Esophagus muscularis mucosa (tissue), 4 donors: ENCODE measurements at regions not wholly inside any gene's neighbourhood (a gene's known extent, or its start where the extent isn't known, plus 50 kb on each side); places are given as distances from the start of the nearest gene placed in this dataset.

Experiments used
- DNase-seq: peaks from one replicate; pipeline ENCODE4 v3.0.0-alpha.2; 2017; ENCODE audit errors: extremely low spot score
- H3K27ac ChIP-seq, 4 donors: fragments of 200-600 bp; sonication (generic); replicated peaks in 1 of 4; 1 replicate in 3 of 4; 2 replicates in 1 of 4; pipeline ENCODE4 v1.5.1; 2016 to 2019; ENCODE audit warnings: mild to moderate bottlenecking in 1 of 4
- H3K27me3 ChIP-seq, 4 donors: fragments of 200-600 bp; sonication (generic); one replicate each; pipeline versions ENCODE4 v1.5.1 to v1.6.0; 2016 to 2019
- H3K36me3 ChIP-seq, 4 donors: fragments of 200-600 bp; sonication (generic); one replicate each; pipeline ENCODE4 v1.5.1; 2016 to 2019
- H3K4me1 ChIP-seq, 4 donors: fragments of 200-600 bp; sonication (generic); one replicate each; pipeline ENCODE4 v1.5.1; 2016 to 2019
- H3K4me3 ChIP-seq, 4 donors: fragments of 200-600 bp; sonication (generic); 1 replicate in 2 of 4; 2 replicates in 2 of 4; pipeline ENCODE4 v1.5.1; 2016 to 2019; ENCODE audit warnings: mild to moderate bottlenecking in 4 of 4, moderate library complexity in 1 of 4
- H3K9me3 ChIP-seq, 4 donors: fragments of 200-600 bp; sonication (generic); 1 replicate in 3 of 4; 2 replicates in 1 of 4; pipeline ENCODE4 v1.5.1; 2016 to 2019
- EP300 ChIP-seq: sonication (generic); formaldehyde crosslinking; IDR thresholded peaks from one replicate; pipeline ENCODE4 v1.6.1; 2017; ENCODE audit warnings: antibody characterized with exemption
- POLR2A ChIP-seq: fragments of 450-650 bp; IDR thresholded peaks from one replicate; pipeline ENCODE4 v1.6.1; 2017; ENCODE audit warnings: antibody characterized with exemption, moderate library complexity, mild to moderate bottlenecking, low read depth
- POLR2AphosphoS5 ChIP-seq, 2 donors: sonication (generic); formaldehyde crosslinking; IDR thresholded peaks; one replicate each; pipeline ENCODE4 v1.6.1; 2017; ENCODE audit warnings: antibody characterized with exemption in 2 of 2
- WGBS: methylation state at CpG from one replicate; pipeline ENCODE4 v1.1.5; 2018; 5-methylcytosine and 5-hydroxymethylcytosine counted together
- intact Hi-C: fragments of 100-400 bp; cut with DNase I; formaldehyde crosslinking; loops from one replicate; pipeline ENCODE4 v1.15.1; 2023
- TF ChIP-seq, protein P1 (sequence below), 3 experiments: fragments of 200-600 bp in 2 of 3; fragments of 450-650 bp in 1 of 3; sonication (generic) in 2 of 3; IDR thresholded peaks; one replicate each; pipeline ENCODE4 v1.5.1; 2017 to 2019; ENCODE audit warnings: antibody characterized with exemption in 3 of 3, mild to moderate bottlenecking in 2 of 3, moderate library complexity in 1 of 3

GRCh38 chr1:87791931-87792740, 463.5 kb downstream of the LMO4 start:
- no peak for DNase-seq
- Histone ChIP-seq H3K36me3 (no peaks in the 10 kb centered on the region), H3K27me3 (no peaks in the 10 kb centered on the region), H3K27ac (no peak overlapping the region), H3K4me1 (peaks cover 0 to 8% (median 0%) of the 10 kb centered on the region in 4 donors), H3K9me3 (no peaks in the 10 kb centered on the region), H3K4me3 (no peak overlapping the region)
- WGBS: 92% methylated on average over 3 of the region's 3 CpGs
- TF ChIP-seq EP300: no peak
- TF ChIP-seq, protein P1, sequence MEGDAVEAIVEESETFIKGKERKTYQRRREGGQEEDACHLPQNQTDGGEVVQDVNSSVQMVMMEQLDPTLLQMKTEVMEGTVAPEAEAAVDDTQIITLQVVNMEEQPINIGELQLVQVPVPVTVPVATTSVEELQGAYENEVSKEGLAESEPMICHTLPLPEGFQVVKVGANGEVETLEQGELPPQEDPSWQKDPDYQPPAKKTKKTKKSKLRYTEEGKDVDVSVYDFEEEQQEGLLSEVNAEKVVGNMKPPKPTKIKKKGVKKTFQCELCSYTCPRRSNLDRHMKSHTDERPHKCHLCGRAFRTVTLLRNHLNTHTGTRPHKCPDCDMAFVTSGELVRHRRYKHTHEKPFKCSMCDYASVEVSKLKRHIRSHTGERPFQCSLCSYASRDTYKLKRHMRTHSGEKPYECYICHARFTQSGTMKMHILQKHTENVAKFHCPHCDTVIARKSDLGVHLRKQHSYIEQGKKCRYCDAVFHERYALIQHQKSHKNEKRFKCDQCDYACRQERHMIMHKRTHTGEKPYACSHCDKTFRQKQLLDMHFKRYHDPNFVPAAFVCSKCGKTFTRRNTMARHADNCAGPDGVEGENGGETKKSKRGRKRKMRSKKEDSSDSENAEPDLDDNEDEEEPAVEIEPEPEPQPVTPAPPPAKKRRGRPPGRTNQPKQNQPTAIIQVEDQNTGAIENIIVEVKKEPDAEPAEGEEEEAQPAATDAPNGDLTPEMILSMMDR (IDR thresholded peaks at IDR 0.05): no peak
- no peak for TF ChIP-seq POLR2A
- no peak for TF ChIP-seq POLR2AphosphoS5 (IDR thresholded peaks at IDR 0.05)
- intact Hi-C loops: no loop called here

- TF ChIP-seq EP300: no peak
- TF ChIP-seq POLR2A: no peak
- TF ChIP-seq, protein P1 (IDR thresholded peaks at IDR 0.05): no peak
- no peak for TF ChIP-seq POLR2AphosphoS5 (IDR thresholded peaks at IDR 0.05)
- H3K4me3 ChIP-seq: no peak overlapping the region
- peaks cover 0 to 8% (median 0%) of the 10 kb centered on the region in 4 donors for H3K4me1 ChIP-seq
- no peak overlapping the region for H3K27ac ChIP-seq
- WGBS: 71% methylated on average over 8 of the region's 8 CpGs
- no peaks in the 10 kb centered on the region for H3K9me3 ChIP-seq
- intact Hi-C loops: no loop called here
- no peaks in the 10 kb centered on the region for H3K36me3 ChIP-seq
- no peaks in the 10 kb centered on the region for H3K27me3 ChIP-seq
- DNase-seq: no peak
Observed at GRCh38 chr1:87794788-87795614, 466.3 kb downstream of the LMO4 start.

DNA sequence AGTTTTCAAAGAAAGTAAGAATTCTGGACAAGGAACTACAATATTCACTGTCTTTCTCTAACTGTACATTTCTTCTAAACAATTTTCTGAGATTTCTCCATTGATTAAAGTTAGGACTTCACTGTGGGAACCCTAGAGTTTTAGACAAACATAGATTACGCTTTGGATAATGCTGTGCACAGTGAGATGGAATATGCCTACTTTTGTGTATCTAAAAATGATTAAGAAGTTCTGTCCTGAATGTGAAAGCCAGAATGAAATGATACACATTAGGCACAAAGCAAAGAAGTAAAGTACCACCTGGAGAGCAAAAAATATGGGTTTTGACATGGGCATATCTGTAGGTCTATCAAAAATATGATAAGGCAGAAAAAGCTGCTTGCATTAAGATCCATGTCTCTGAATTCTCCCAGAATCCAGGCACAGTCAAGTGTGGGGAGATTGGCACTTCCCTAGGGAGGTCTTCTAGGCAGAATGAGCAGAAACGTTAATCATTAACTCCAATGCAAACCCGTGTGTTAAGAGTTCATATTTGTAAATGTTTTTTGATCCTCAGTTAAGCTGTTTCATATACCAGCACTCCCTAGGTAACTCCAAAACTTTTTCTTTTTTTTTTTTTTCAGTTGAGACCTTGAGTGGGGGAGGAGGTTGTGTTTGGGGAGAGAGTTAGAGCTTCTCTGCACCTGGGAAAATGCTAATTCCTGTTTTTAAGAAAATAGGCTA, 467.1 kb downstream of the LMO4 start:
- H3K4me3 ChIP-seq: no peak overlapping the region
- H3K27ac ChIP-seq: no peak overlapping the region
- no peak for TF ChIP-seq EP300
- no peak for TF ChIP-seq POLR2AphosphoS5 (IDR thresholded peaks at IDR 0.05)
- TF ChIP-seq POLR2A: no peak
- TF ChIP-seq, protein P1 (IDR thresholded peaks at IDR 0.05): no peak
- H3K9me3 ChIP-seq: no peaks in the 10 kb centered on the region
- no peak for DNase-seq
- no peaks in the 10 kb centered on the region for H3K36me3 ChIP-seq
- peaks cover 0 to 8% (median 0%) of the 10 kb centered on the region in 4 donors for H3K4me1 ChIP-seq
- WGBS: 77% methylated on average over 3 of the region's 3 CpGs
- no peaks in the 10 kb centered on the region for H3K27me3 ChIP-seq
- intact Hi-C loops: no loop called here

DNA sequence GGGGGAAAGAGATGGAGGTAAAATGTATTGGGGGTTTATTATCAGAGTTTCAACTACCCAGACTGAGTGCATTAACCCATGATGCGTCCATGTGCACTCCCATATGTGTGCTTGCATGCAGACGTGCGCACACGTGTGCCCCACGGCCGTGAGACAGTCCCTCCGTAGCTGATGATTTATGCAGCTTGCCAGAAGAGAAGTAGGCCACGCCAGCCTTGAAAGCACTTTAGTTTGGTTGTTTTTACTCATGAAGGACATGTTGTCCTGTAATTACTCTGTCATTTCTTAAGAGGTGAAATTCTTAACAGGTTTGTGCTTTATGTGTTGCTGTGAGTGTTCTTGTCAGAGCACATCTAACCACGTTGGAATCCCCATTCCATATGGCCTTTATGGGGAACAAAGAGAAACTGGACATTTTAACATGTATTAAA, 467.8 kb downstream of the LMO4 start:
- intact Hi-C loops: no loop called here
- H3K4me1 ChIP-seq: peaks cover 0 to 8% (median 0%) of the 10 kb centered on the region in 4 donors
- no peaks in the 10 kb centered on the region for H3K27me3 ChIP-seq
- TF ChIP-seq EP300 (no peak), POLR2A (no peak), POLR2AphosphoS5 (IDR thresholded peaks at IDR 0.05) (no peak)
- TF ChIP-seq, protein P1 (IDR thresholded peaks at IDR 0.05): no peak
- H3K27ac ChIP-seq: no peak overlapping the region
- no peak overlapping the region for H3K4me3 ChIP-seq
- no peaks in the 10 kb centered on the region for H3K9me3 ChIP-seq
- H3K36me3 ChIP-seq: no peaks in the 10 kb centered on the region
- WGBS: 91% methylated on average over 9 of the region's 9 CpGs
- no peak for DNase-seq
